OCI-LY1 (cell line): ENCODE measurements at regions not wholly inside any gene's neighbourhood (a gene's known extent, or its start where the extent isn't known, plus 50 kb on each side); places are given as distances from the start of the nearest gene placed in this dataset.

Source experiments
- EZH2 ChIP-seq: fragments of 200-600 bp; sonication (generic), shearing (Covaris generic); IDR thresholded peaks from 2 replicates; pipeline ENCODE4 v1.8.0; 2017; ENCODE audit warnings: borderline replicate concordance, mixed run types, mild to moderate bottlenecking, antibody characterized with exemption, low read length, moderate library complexity, mixed read lengths
- TF ChIP-seq, protein P1 (sequence below): fragments of 200-600 bp; sonication (generic), shearing (Covaris generic); IDR thresholded peaks from 2 replicates; pipeline ENCODE4 v1.5.1; 2017; ENCODE audit warnings: mild to moderate bottlenecking, antibody characterized with exemption, low read length, moderate library complexity, mixed read lengths

DNA sequence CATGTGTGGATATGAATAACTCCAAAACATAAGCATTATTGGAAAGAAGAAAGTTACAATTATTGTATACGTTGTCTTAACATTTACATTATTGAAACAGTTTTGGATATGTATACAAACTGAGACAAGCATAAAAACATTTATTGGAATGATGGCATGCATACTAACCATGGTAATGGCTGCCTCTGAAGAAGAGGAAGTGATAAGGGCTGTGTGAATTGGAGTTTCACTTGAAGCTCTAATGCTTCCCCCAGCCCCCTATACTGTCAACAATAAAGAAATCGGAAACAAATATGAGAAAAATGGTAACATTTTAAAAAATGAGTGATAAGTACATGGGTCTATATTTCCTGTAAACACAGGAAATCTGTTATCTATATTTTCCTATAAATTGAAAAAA lies 367.7 kb upstream of the DPYD start:
- TF ChIP-seq, protein P1, sequence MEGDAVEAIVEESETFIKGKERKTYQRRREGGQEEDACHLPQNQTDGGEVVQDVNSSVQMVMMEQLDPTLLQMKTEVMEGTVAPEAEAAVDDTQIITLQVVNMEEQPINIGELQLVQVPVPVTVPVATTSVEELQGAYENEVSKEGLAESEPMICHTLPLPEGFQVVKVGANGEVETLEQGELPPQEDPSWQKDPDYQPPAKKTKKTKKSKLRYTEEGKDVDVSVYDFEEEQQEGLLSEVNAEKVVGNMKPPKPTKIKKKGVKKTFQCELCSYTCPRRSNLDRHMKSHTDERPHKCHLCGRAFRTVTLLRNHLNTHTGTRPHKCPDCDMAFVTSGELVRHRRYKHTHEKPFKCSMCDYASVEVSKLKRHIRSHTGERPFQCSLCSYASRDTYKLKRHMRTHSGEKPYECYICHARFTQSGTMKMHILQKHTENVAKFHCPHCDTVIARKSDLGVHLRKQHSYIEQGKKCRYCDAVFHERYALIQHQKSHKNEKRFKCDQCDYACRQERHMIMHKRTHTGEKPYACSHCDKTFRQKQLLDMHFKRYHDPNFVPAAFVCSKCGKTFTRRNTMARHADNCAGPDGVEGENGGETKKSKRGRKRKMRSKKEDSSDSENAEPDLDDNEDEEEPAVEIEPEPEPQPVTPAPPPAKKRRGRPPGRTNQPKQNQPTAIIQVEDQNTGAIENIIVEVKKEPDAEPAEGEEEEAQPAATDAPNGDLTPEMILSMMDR: no peak
- TF ChIP-seq EZH2: no peak
